ENCODE measurements at regions not wholly inside any gene's neighbourhood (a gene's known extent, or its start where the extent isn't known, plus 50 kb on each side); places are given as distances from the start of the nearest gene placed in this dataset.
A peak's percentile ranks its signal among the peaks of the same experiment; 100 is the strongest.

DNA sequence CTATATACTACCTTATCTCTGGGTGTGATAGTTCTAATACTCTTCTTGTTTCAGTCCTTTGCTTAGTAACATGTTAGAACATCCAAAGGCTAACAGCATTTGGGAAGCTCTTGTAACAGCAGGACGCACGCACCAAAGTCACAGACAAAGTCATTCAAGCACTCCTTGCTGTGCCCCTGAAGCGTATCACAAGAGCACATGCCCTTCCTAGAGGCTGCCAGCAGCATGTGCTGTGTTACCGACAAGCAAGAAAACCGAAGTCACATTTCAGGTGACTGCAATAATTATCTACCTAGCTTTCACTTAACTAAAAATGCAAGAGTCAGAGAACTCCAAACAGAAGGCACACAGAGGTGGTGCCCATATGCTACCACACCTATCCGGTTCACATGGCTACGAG is 194.1 kb downstream of the KLF12 start:
- TF ChIP-seq, protein P1, sequence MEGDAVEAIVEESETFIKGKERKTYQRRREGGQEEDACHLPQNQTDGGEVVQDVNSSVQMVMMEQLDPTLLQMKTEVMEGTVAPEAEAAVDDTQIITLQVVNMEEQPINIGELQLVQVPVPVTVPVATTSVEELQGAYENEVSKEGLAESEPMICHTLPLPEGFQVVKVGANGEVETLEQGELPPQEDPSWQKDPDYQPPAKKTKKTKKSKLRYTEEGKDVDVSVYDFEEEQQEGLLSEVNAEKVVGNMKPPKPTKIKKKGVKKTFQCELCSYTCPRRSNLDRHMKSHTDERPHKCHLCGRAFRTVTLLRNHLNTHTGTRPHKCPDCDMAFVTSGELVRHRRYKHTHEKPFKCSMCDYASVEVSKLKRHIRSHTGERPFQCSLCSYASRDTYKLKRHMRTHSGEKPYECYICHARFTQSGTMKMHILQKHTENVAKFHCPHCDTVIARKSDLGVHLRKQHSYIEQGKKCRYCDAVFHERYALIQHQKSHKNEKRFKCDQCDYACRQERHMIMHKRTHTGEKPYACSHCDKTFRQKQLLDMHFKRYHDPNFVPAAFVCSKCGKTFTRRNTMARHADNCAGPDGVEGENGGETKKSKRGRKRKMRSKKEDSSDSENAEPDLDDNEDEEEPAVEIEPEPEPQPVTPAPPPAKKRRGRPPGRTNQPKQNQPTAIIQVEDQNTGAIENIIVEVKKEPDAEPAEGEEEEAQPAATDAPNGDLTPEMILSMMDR (IDR thresholded peaks at IDR 0.05; ENCODE audit: low read depth, low read length, missing control alignments), result no peak
- no peak overlapping the region for H3K4me3 ChIP-seq (replicated peaks; ENCODE audit: low read depth, low read length)
- DNase-seq (ENCODE audit: extremely low read depth, low read depth), result no peak

DNA sequence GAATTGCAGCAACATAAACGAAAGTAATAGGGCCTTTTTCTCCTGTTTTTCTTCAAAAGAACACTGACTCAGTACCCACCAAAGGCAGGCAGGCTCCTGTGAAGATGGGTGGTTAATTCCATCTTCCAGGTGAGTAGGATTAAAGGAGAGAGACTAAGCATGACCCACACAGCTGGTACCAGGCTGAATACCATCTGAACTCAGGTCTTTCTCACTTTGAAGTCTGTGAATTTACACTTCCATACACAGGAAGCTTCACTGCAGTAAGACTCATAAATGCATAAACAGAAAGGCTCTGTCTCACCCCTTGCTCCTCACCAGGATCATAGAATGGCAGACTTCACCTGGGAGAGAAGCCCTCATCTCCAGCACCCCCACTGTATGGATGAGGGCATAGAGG is 194.6 kb downstream of the KLF12 start:
- no peak overlapping the region for H3K4me3 ChIP-seq (replicated peaks; ENCODE audit: low read depth, low read length)
- TF ChIP-seq, protein P1 (IDR thresholded peaks at IDR 0.05; ENCODE audit: low read depth, low read length, missing control alignments), result no peak
- DNase-seq (ENCODE audit: extremely low read depth, low read depth), result no peak

DNA sequence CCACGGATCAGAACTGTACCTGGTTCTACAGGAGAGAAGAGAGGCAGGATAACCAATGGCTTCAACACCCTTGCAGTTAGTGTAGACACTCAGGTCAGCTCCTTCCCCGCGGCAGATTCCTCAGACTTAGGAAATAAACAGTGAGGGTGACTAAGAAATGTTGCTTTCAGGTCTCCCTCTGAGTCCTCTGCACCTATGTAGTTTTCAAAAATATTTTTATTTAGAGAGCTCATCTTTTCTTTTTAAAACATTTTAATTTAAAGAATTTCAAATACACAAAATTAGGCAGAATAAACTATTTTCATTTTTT is 195.2 kb downstream of the KLF12 start:
- no peak overlapping the region for H3K4me3 ChIP-seq (replicated peaks; ENCODE audit: low read depth, low read length)
- TF ChIP-seq, protein P1 (IDR thresholded peaks at IDR 0.05; ENCODE audit: low read depth, low read length, missing control alignments), result no peak
- no peak for DNase-seq (ENCODE audit: extremely low read depth, low read depth)

DNA sequence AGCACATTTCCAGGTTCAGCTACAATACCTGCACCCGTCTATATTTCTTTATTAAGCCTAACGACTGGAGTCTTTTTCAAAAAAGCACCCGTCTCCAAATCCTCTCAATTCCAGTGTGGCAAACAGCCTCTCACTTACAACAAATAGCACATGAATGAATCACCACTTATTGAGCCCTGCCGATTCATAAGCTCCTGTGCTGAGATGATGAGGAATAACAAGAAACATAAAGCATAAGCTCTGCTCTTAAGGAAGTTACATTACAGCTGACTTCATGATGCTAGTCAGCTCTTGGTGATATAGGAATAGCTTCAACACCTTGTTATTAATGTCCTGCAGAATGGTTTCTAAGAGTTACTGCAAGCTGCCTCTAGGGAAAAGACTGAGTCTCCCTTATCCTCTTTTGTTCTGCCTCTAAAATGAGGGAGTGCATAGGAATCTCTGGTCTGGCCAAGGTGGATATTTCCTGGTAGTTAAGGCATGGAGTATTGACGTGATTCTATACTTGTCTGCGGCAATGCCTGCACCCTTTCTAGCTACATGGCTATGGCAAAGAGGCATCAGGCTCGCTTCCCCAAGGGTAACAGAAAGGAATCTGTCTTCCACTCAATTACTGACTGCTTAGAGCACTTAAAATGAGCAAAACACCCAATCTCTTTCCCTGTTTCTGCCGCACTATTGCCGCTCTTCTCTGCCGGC is 195.7 kb downstream of the KLF12 start:
- DNase-seq (ENCODE audit: extremely low read depth, low read depth), result peak; percentile 44
- TF ChIP-seq, protein P1 (IDR thresholded peaks at IDR 0.05; ENCODE audit: low read depth, low read length, missing control alignments), result no peak
- no peak overlapping the region for H3K4me3 ChIP-seq (replicated peaks; ENCODE audit: low read depth, low read length)

- no peak for DNase-seq (ENCODE audit: extremely low read depth, low read depth)
- TF ChIP-seq, protein P1 (IDR thresholded peaks at IDR 0.05; ENCODE audit: low read depth, low read length, missing control alignments), result no peak
- H3K4me3 ChIP-seq (replicated peaks; ENCODE audit: low read depth, low read length), result no peak overlapping the region
Observed at GRCh38 chr13:73937441-73937840, 196.8 kb downstream of the KLF12 start.

GRCh38 chr13:73935991-73936390 is 198.2 kb downstream of the KLF12 start:
- no peak for DNase-seq (ENCODE audit: extremely low read depth, low read depth)
- H3K4me3 ChIP-seq (replicated peaks; ENCODE audit: low read depth, low read length), result no peak overlapping the region
- TF ChIP-seq, protein P1 (IDR thresholded peaks at IDR 0.05; ENCODE audit: low read depth, low read length, missing control alignments), result no peak

GRCh38 chr13:73934771-73935170 is 199.4 kb downstream of the KLF12 start:
- no peak overlapping the region for H3K4me3 ChIP-seq (replicated peaks; ENCODE audit: low read depth, low read length)
- TF ChIP-seq, protein P1 (IDR thresholded peaks at IDR 0.05; ENCODE audit: low read depth, low read length, missing control alignments), result no peak
- DNase-seq (ENCODE audit: extremely low read depth, low read depth), result no peak

Data from HFF-Myc (cell line).